HCT116 (cell line): ENCODE measurements at regions not wholly inside any gene's neighbourhood (a gene's known extent, or its start where the extent isn't known, plus 50 kb on each side); places are given as distances from the start of the nearest gene placed in this dataset.

Experiments
- ATAC-seq: fragments of 200-7000 bp; cut with Tn5 transposase; 2 replicates; pipeline ENCODE4 v1.9.1; 2020; ENCODE audit warnings: mild to moderate bottlenecking, moderate library complexity
- BruUV-seq: library from RNA; stranded (reverse); fragments of 400-500 nt; replicated peaks from 2 replicates; lab custom pipeline; 2021; lab: Mats Ljungman, UMichigan
- CTCF ChIA-PET: fragments of 300-600 bp; sonication (Branson Sonifier 250); formaldehyde crosslinking; loops from one replicate; lab custom pipeline; 2021; ENCODE audit warnings: antibody characterized with exemption; lab: Charles Lee
- POLR2A ChIA-PET: fragments of 300-600, 350-600 bp; sonication (Branson Sonifier 250); formaldehyde crosslinking; loops from one replicate; lab custom pipeline; 2021; ENCODE audit warnings: antibody characterized with exemption; lab: Charles Lee
- RAD21 ChIA-PET, 2 experiments: fragments of 300-600 bp; sonication (Branson Sonifier 250); formaldehyde crosslinking; loops; one replicate each; lab custom pipeline; 2023; ENCODE audit warnings: low total read pairs in 2 of 2; ENCODE audit not compliant: uncharacterized antibody in 2 of 2, unreplicated experiment in 2 of 2, low non-redundant PET in 1 of 2; lab: Charles Lee
- DNase-seq: peaks from one replicate; pipeline ENCODE4 v3.0.0-alpha.2; 2010; ENCODE audit warnings: low read depth, low spot score
- H2AFZ ChIP-seq: fragments of 200-600 bp; shearing (Covaris generic), sonication (generic); 2 replicates; pipeline ENCODE4 v1.6.1; 2017; ENCODE audit warnings: low read depth, mixed run types, mixed read lengths, antibody characterized with exemption, low read length; ENCODE audit not compliant: poor library complexity, severe bottlenecking
- H3K27ac ChIP-seq: 2 replicates; pipeline ENCODE4 v1.5.1; 2012; ENCODE audit warnings: low read depth, low read length
- H3K27me3 ChIP-seq: fragments of 200-600 bp; sonication (generic); 2 replicates; pipeline ENCODE4 v1.6.1; 2016; ENCODE audit warnings: mixed run types, low read length, mixed read lengths; ENCODE audit not compliant: insufficient read depth
- H3K36me3 ChIP-seq, 2 experiments: fragments of 200-500 bp in 1 of 2; fragments of 200-600 bp in 1 of 2; sonication (Bioruptor generic) in 1 of 2; sonication (generic) in 1 of 2; 2 replicates each; pipeline versions ENCODE4 v1.5.1 to v1.6.1; 2014 to 2016; ENCODE audit warnings: low read length in 2 of 2, inconsistent platforms in 1 of 2, mixed read lengths in 1 of 2, mixed run types in 1 of 2; ENCODE audit not compliant: insufficient read depth in 2 of 2, control insufficient read depth in 1 of 2
- H3K4me1 ChIP-seq, 2 experiments: fragments of 200-600 bp in 1 of 2; sonication (generic) in 1 of 2; 2 replicates each; pipeline versions ENCODE4 v1.5.1 to v1.6.1; 2012 to 2017; ENCODE audit warnings: low read length in 2 of 2, inconsistent platforms in 1 of 2, mild to moderate bottlenecking in 1 of 2, mixed read lengths in 1 of 2, mixed run types in 1 of 2, moderate library complexity in 1 of 2; ENCODE audit not compliant: insufficient read depth in 2 of 2, control insufficient read depth in 1 of 2
- H3K4me2 ChIP-seq: fragments of 200-600 bp; sonication (generic); 2 replicates; pipeline ENCODE4 v1.6.1; 2017; ENCODE audit warnings: mixed run types, low read length, mixed read lengths
- H3K4me3 ChIP-seq, 2 experiments: fragments of 200-600 bp in 1 of 2; sonication (generic) in 1 of 2; replicated peaks in 1 of 2; 2 replicates each; pipeline ENCODE4 v1.5.1; 2011 to 2016; ENCODE audit warnings: low read length in 2 of 2, control low read depth in 1 of 2, low read depth in 1 of 2, mild to moderate bottlenecking in 1 of 2, mixed read lengths in 1 of 2, mixed run types in 1 of 2
- H3K79me2 ChIP-seq: fragments of 200-600 bp; sonication (generic); 2 replicates; pipeline ENCODE4 v1.6.1; 2017; ENCODE audit warnings: mild to moderate bottlenecking, mixed run types, low read length, moderate library complexity, mixed read lengths; ENCODE audit not compliant: insufficient read depth
- H3K9ac ChIP-seq: fragments of 200-600 bp; sonication (generic); 2 replicates; pipeline ENCODE4 v1.6.1; 2016; ENCODE audit warnings: low read length, mixed read lengths
- H3K9me2 ChIP-seq: fragments of 200-600 bp; sonication (generic), shearing (Covaris generic); 2 replicates; pipeline ENCODE4 v1.6.1; 2017; ENCODE audit warnings: mixed run types, mild to moderate bottlenecking, moderate library complexity; ENCODE audit not compliant: insufficient read depth
- H3K9me3 ChIP-seq, 2 experiments: fragments of 200-500 bp in 1 of 2; fragments of 200-600 bp in 1 of 2; sonication (Bioruptor generic) in 1 of 2; sonication (generic) in 1 of 2; 2 replicates each; pipeline ENCODE4 v1.6.1; 2014 to 2017; ENCODE audit warnings: low read length in 2 of 2, mixed read lengths in 2 of 2, inconsistent platforms in 1 of 2, low read depth in 1 of 2, mild to moderate bottlenecking in 1 of 2, mixed run types in 1 of 2, moderate library complexity in 1 of 2; ENCODE audit not compliant: control insufficient read depth in 1 of 2, insufficient read depth in 1 of 2
- H4K20me1 ChIP-seq: fragments of 200-600 bp; sonication (generic), shearing (Covaris generic); 2 replicates; pipeline ENCODE4 v1.6.1; 2017; ENCODE audit warnings: mixed run types, mild to moderate bottlenecking, moderate library complexity; ENCODE audit not compliant: insufficient read depth
- ATF3 ChIP-seq: IDR thresholded peaks from 2 replicates; pipeline ENCODE4 v1.6.1; 2012
- CEBPB ChIP-seq: IDR thresholded peaks from 2 replicates; pipeline ENCODE4 v1.6.1; 2012; ENCODE audit warnings: low read depth
- CTCF ChIP-seq, 3 experiments: fragments of 200-600 bp in 1 of 3; sonication (generic) in 1 of 3; IDR thresholded peaks in 2 of 3; conservative IDR thresholded peaks in 1 of 3; 2 replicates each; pipeline ENCODE4 v1.5.1; 2012 to 2017; ENCODE audit warnings: low read depth in 2 of 3, low read length in 2 of 3, antibody characterized with exemption in 1 of 3, borderline replicate concordance in 1 of 3, control low read depth in 1 of 3, mild to moderate bottlenecking in 1 of 3, mixed read lengths in 1 of 3, mixed run types in 1 of 3, moderate library complexity in 1 of 3; ENCODE audit not compliant: insufficient read depth in 1 of 3
- EGR1 ChIP-seq: IDR thresholded peaks from 2 replicates; pipeline ENCODE4 v1.6.1; 2012; ENCODE audit warnings: low read depth
- ELF1 ChIP-seq: IDR thresholded peaks from 2 replicates; pipeline ENCODE4 v1.6.1; 2012; ENCODE audit warnings: low read depth, borderline replicate concordance
- EZH2 ChIP-seq: fragments of 200-600 bp; sonication (generic); IDR thresholded peaks from 2 replicates; pipeline ENCODE4 v1.6.1; 2017; ENCODE audit warnings: antibody characterized with exemption, mixed run types
- EZH2phosphoT487 ChIP-seq: fragments of 200-600 bp; IDR thresholded peaks from 2 replicates; pipeline ENCODE4 v1.6.1; 2018; ENCODE audit warnings: antibody characterized with exemption, borderline replicate concordance
- JUND ChIP-seq: IDR thresholded peaks from 2 replicates; pipeline ENCODE4 v1.6.1; 2012
- POLR2A ChIP-seq: IDR thresholded peaks from 2 replicates; pipeline ENCODE4 v1.7.0; 2011; ENCODE audit warnings: borderline replicate concordance; ENCODE audit not compliant: insufficient read depth, insufficient read length; ENCODE audit errors: extremely low read depth
- SIN3A ChIP-seq: IDR thresholded peaks from 2 replicates; pipeline ENCODE4 v1.6.1; 2012; ENCODE audit warnings: low read depth
- SP1 ChIP-seq: IDR thresholded peaks from 2 replicates; pipeline ENCODE4 v1.6.1; 2012; ENCODE audit warnings: low read depth
- YY1 ChIP-seq: IDR thresholded peaks from 2 replicates; pipeline ENCODE4 v1.6.1; 2011; ENCODE audit warnings: low read length, low read depth, moderate library complexity, mild to moderate bottlenecking; ENCODE audit not compliant: insufficient replicate concordance; ENCODE audit errors: extremely low read depth
- ZFX ChIP-seq: fragments of 450-650 bp; IDR thresholded peaks from 2 replicates; pipeline ENCODE4 v1.6.1; 2017
- ZNF274 ChIP-seq: fragments of 200-500 bp; sonication (Bioruptor generic); IDR thresholded peaks from 2 replicates; pipeline ENCODE4 v1.6.1; 2014; ENCODE audit warnings: mild to moderate bottlenecking, low read depth, low read length, inconsistent platforms
- intact Hi-C: fragments of 100-400 bp; cut with micrococcal nuclease; formaldehyde crosslinking; loops from 2 replicates; pipeline ENCODE4 v1.10.0; 2022

- TF ChIP-seq CTCF (IDR thresholded peaks at IDR 0.05 in 2 of 3, conservative IDR thresholded peaks at IDR 0.05 in 1 of 3; ENCODE audit: borderline replicate concordance in 1 of 3, insufficient read depth in 1 of 3, low read depth in 2 of 3, low read length in 2 of 3) = no peak
- no peak for TF ChIP-seq EZH2
- no peak for TF ChIP-seq ELF1
- TF ChIP-seq POLR2A = no peak
- TF ChIP-seq, all 23 proteins: peak for 0
Measured at GRCh38 chr5:60343102-60343501, 356.9 kb downstream of the DEPDC1B start (continued).

- DNase-seq (no peak), ATAC-seq (no peak)
- intact Hi-C loops = no loop called here
- Histone ChIP-seq H3K4me1 (no peaks in the 10 kb centered on the region), H3K9ac (no peak overlapping the region), H2AFZ (no peak overlapping the region), H3K9me2 (no peaks in the 10 kb centered on the region), H3K4me2 (no peak overlapping the region), H3K9me3 (no peaks in the 10 kb centered on the region), H3K36me3 (no peaks in the 10 kb centered on the region), H4K20me1 (no peaks in the 10 kb centered on the region), H3K79me2 (no peaks in the 10 kb centered on the region), H3K27ac (no peak overlapping the region), H3K27me3 (0 out of 2 replicates have a peak, but pooled peaks cover 5% of the 10 kb centered on the region), H3K4me3 (no peak overlapping the region)
- ChIA-PET RAD21 (no interaction called here), POLR2A (interaction anchor here (0.7 kb wide), 1 partner anchor 836 kb away, joined by 5 read pairs; no protein-coding TSS in a partner anchor), CTCF (no interaction called here)
- no TSS peak for BruUV-seq
- no peak for TF ChIP-seq ZFX
Measured at GRCh38 chr5:60340965-60341471, 358.9 kb downstream of the DEPDC1B start.

GRCh38 chr5:60340326-60340725 lies 359.6 kb downstream of the DEPDC1B start:
- no peaks in the 10 kb centered on the region for H3K36me3 ChIP-seq
- H3K27me3 ChIP-seq = 0 out of 2 replicates have a peak, but pooled peaks cover 5% of the 10 kb centered on the region
- H3K9me3 ChIP-seq = no peaks in the 10 kb centered on the region
- no peak for ATAC-seq
- ChIA-PET POLR2A (interaction anchor here (0.7 kb wide), 1 partner anchor 836 kb away, joined by 5 read pairs; no protein-coding TSS in a partner anchor), CTCF (no interaction called here), RAD21 (no interaction called here)
- H3K4me2 ChIP-seq = no peak overlapping the region
- no peak overlapping the region for H3K9ac ChIP-seq
- H2AFZ ChIP-seq = no peak overlapping the region
- H3K79me2 ChIP-seq = no peaks in the 10 kb centered on the region
- BruUV-seq = no TSS peak
- no peaks in the 10 kb centered on the region for H3K4me1 ChIP-seq
- no peak overlapping the region for H3K27ac ChIP-seq
- intact Hi-C loops = no loop called here
- no peaks in the 10 kb centered on the region for H3K9me2 ChIP-seq
- no peak overlapping the region for H3K4me3 ChIP-seq
- DNase-seq = no peak
- no peaks in the 10 kb centered on the region for H4K20me1 ChIP-seq
- TF ChIP-seq CTCF (IDR thresholded peaks at IDR 0.05 in 2 of 3, conservative IDR thresholded peaks at IDR 0.05 in 1 of 3; ENCODE audit: borderline replicate concordance in 1 of 3, insufficient read depth in 1 of 3, low read depth in 2 of 3, low read length in 2 of 3) (no peak), ATF3 (no peak), EZH2phosphoT487 (no peak), SP1 (no peak), POLR2A (no peak), YY1 (no peak), ZFX (no peak), ZNF274 (no peak), SIN3A (no peak), CEBPB (no peak), JUND (no peak), ELF1 (no peak), EGR1 (no peak)
